Neuronal stem cell (in vitro differentiated cells): ENCODE measurements at regions not wholly inside any gene's neighbourhood (a gene's known extent, or its start where the extent isn't known, plus 50 kb on each side); places are given as distances from the start of the nearest gene placed in this dataset.

Source experiments
- DNase-seq: peaks from one replicate; pipeline ENCODE4 v3.0.0-alpha.2; 2013; ENCODE audit warnings: low spot score
- H2AFZ ChIP-seq: one replicate; pipeline ENCODE4 v1.6.1; 2013; ENCODE audit warnings: mild to moderate bottlenecking, low read length, inconsistent platforms
- H2AK5ac ChIP-seq: 2 replicates; pipeline ENCODE4 v1.6.1; 2013; ENCODE audit warnings: low read depth, mild to moderate bottlenecking, inconsistent platforms, low read length, moderate library complexity, mixed read lengths
- H2BK120ac ChIP-seq: 2 replicates; pipeline ENCODE4 v1.6.1; 2013; ENCODE audit warnings: low read depth, mild to moderate bottlenecking, inconsistent platforms, low read length, moderate library complexity, mixed read lengths
- H2BK12ac ChIP-seq: one replicate; pipeline ENCODE4 v1.6.1; 2013; ENCODE audit warnings: low read length, inconsistent platforms
- H2BK15ac ChIP-seq: 2 replicates; pipeline ENCODE4 v1.6.1; 2013; ENCODE audit warnings: mild to moderate bottlenecking, low read length, inconsistent platforms, mixed read lengths
- H2BK5ac ChIP-seq: one replicate; pipeline ENCODE4 v1.6.1; 2013; ENCODE audit warnings: inconsistent platforms, mild to moderate bottlenecking, low read length, moderate library complexity
- H3K14ac ChIP-seq: one replicate; pipeline ENCODE4 v1.6.1; 2013; ENCODE audit warnings: low read length, inconsistent platforms
- H3K18ac ChIP-seq: 2 replicates; pipeline ENCODE4 v1.6.1; 2013; ENCODE audit warnings: low read length, inconsistent platforms
- H3K23ac ChIP-seq: 2 replicates; pipeline ENCODE4 v1.6.1; 2013; ENCODE audit warnings: low read depth, mild to moderate bottlenecking, mixed read lengths, low read length, inconsistent platforms; ENCODE audit not compliant: poor library complexity
- H3K27ac ChIP-seq: replicated peaks from 3 replicates; pipeline ENCODE4 v1.5.1; 2013; ENCODE audit warnings: low read length, inconsistent platforms
- H3K27me3 ChIP-seq, 3 experiments: 2 replicates each; pipeline ENCODE4 v1.6.1; 2013; ENCODE audit warnings: low read length in 3 of 3, mild to moderate bottlenecking in 2 of 3, inconsistent platforms in 1 of 3, low read depth in 1 of 3, mixed read lengths in 1 of 3, moderate library complexity in 1 of 3; ENCODE audit not compliant: control insufficient read depth in 3 of 3, insufficient read depth in 3 of 3
- H3K36me3 ChIP-seq, 2 donors: replicated peaks in 1 of 2; 2 replicates each; pipeline ENCODE4 v1.6.1; 2013; ENCODE audit warnings: low read length in 2 of 2; ENCODE audit not compliant: control insufficient read depth in 2 of 2, insufficient read depth in 2 of 2
- H3K4ac ChIP-seq: 2 replicates; pipeline ENCODE4 v1.6.1; 2013; ENCODE audit warnings: inconsistent platforms, mild to moderate bottlenecking, low read length, moderate library complexity
- H3K4me1 ChIP-seq, 2 donors: 1 replicate in 1 of 2; 2 replicates in 1 of 2; pipeline ENCODE4 v1.6.1; 2013; ENCODE audit warnings: low read length in 2 of 2, low read depth in 1 of 2; ENCODE audit not compliant: control insufficient read depth in 2 of 2, insufficient read depth in 1 of 2
- H3K4me2 ChIP-seq: one replicate; pipeline ENCODE4 v1.6.1; 2013; ENCODE audit warnings: mild to moderate bottlenecking, low read length, inconsistent platforms; ENCODE audit not compliant: insufficient read depth, poor library complexity, severe bottlenecking
- H3K4me3 ChIP-seq, 2 donors: 2 replicates each; pipeline ENCODE4 v1.5.1; 2013; ENCODE audit warnings: low read length in 2 of 2, mild to moderate bottlenecking in 2 of 2, inconsistent platforms in 1 of 2, moderate library complexity in 1 of 2
- H3K79me1 ChIP-seq: one replicate; pipeline ENCODE4 v1.6.1; 2013; ENCODE audit warnings: low read depth, mild to moderate bottlenecking, inconsistent platforms, low read length, moderate library complexity
- H3K9ac ChIP-seq: one replicate; pipeline ENCODE4 v1.6.1; 2013; ENCODE audit warnings: mild to moderate bottlenecking, low read depth, low read length, inconsistent platforms; ENCODE audit not compliant: poor library complexity
- H3K9me3 ChIP-seq, 2 donors: replicated peaks in 1 of 2; 2 replicates each; pipeline versions ENCODE3 to v1.6.1; 2013; ENCODE audit warnings: low read length in 2 of 2, mild to moderate bottlenecking in 2 of 2, inconsistent platforms in 1 of 2, low read depth in 1 of 2, mixed read lengths in 1 of 2, moderate library complexity in 1 of 2; ENCODE audit not compliant: control insufficient read depth in 2 of 2, insufficient read depth in 1 of 2
- H4K8ac ChIP-seq: one replicate; pipeline ENCODE4 v1.6.1; 2013; ENCODE audit warnings: low read depth, mild to moderate bottlenecking, inconsistent platforms, low read length, moderate library complexity
- H4K91ac ChIP-seq: one replicate; pipeline ENCODE4 v1.6.1; 2013; ENCODE audit warnings: low read length, low read depth, mild to moderate bottlenecking, inconsistent platforms; ENCODE audit not compliant: poor library complexity
- WGBS, 2 donors: extraction: QIAGEN DNeasy Blood & Tissue Kit; methylation state at CpG; one replicate each; pipeline ENCODE4 v1.1.7; 2013; ENCODE audit warnings: missing lambda C conversion rate in 2 of 2, mixed read lengths in 1 of 2; ENCODE audit not compliant: insufficient read length in 2 of 2, insufficient replicate concordance in 1 of 2; ENCODE audit errors: extremely low coverage in 2 of 2; 5-methylcytosine and 5-hydroxymethylcytosine counted together

DNA sequence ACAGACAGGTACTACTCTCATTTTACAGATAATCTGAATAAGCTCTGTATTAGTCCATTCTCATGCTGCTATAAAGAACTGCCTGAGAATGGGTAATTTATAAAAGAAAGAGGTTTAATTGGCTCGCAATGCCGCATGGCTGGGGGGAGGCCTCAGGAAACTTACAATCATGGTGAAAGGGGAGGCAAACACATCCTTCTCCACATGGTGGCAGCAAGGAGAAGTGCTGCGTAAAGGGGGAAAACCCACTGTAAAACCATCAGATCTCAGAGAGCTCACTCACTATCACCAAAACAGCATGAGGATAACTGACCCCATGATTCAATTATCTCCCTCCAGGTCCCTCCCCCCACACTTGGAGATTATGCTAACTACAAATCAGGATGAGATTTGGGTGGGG lies 254.4 kb downstream of the KCNE4 start:
- no peak overlapping the region for H3K27ac ChIP-seq
- WGBS, 2 donors: no CpG with 5 or more reads among the region's 3 CpGs
- DNase-seq: no peak
- H3K14ac ChIP-seq: no peak overlapping the region
- H4K8ac ChIP-seq: no peak overlapping the region
- H3K79me1 ChIP-seq: no peaks in the 10 kb centered on the region
- H4K91ac ChIP-seq: no peak overlapping the region
- H3K4me2 ChIP-seq: no peak overlapping the region
- no peaks in the 10 kb centered on the region for H3K4me1 ChIP-seq
- no peaks in the 10 kb centered on the region for H3K9me3 ChIP-seq
- H3K9ac ChIP-seq: no peak overlapping the region
- no peak overlapping the region for H3K4me3 ChIP-seq
- no peaks in the 10 kb centered on the region for H3K27me3 ChIP-seq
- H2AK5ac ChIP-seq: no peak overlapping the region
- H2BK120ac ChIP-seq: no peak overlapping the region
- H2BK12ac ChIP-seq: no peak overlapping the region
- H2BK5ac ChIP-seq: no peak overlapping the region
- no peak overlapping the region for H3K4ac ChIP-seq
- no peak overlapping the region for H3K23ac ChIP-seq
- H3K36me3 ChIP-seq: no peaks in the 10 kb centered on the region
- no peak overlapping the region for H2BK15ac ChIP-seq
- H3K18ac ChIP-seq: no peak overlapping the region
- H2AFZ ChIP-seq: no peak overlapping the region

DNA sequence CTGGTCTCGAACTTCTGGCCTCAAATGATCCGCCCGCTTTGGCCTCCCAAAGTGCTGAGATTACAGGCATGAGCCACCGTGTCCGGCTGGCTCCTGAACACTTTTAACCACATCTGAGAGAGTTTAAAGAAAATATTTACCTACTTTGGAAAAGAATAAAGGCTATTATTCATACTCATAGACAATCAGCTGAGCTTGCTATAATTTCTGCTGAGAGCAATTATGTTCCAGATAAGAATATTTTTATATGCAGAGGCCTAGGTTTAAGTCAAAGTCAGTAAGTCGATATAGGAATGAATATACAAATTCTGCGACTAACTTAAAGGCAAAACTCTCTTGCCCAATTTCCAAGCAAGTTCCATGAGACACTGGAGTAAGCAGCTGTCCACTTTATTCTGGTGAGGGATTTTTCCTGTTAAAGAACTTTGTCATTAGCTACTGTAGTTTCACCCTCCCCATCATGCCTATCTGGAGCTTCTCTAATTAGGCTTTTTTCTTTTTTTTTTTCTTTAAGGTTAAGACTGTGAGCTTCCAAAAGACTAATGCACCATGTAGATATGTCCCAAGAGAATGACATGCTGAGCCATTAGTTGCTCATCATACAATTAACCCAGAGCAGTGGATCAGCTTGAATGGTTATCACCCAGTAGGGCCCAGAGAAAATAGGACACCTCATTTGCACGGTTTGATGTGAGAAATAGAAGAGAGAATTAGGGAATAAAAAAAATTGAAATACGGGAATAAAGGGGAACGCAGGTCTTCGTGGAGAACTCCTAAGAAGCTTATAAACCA lies 260.1 kb downstream of the KCNE4 start:
- no peak overlapping the region for H2BK15ac ChIP-seq
- no peak overlapping the region for H3K18ac ChIP-seq
- H3K4me2 ChIP-seq: no peak overlapping the region
- no peak for DNase-seq
- no peak overlapping the region for H3K4ac ChIP-seq
- H3K79me1 ChIP-seq: no peaks in the 10 kb centered on the region
- no peak overlapping the region for H3K14ac ChIP-seq
- H2BK5ac ChIP-seq: no peak overlapping the region
- H3K4me1 ChIP-seq: no peaks in the 10 kb centered on the region
- no peak overlapping the region for H3K9ac ChIP-seq
- H3K36me3 ChIP-seq: no peaks in the 10 kb centered on the region
- no peak overlapping the region for H4K8ac ChIP-seq
- no peaks in the 10 kb centered on the region for H3K9me3 ChIP-seq
- no peak overlapping the region for H4K91ac ChIP-seq
- no peak overlapping the region for H3K23ac ChIP-seq
- H2BK120ac ChIP-seq: no peak overlapping the region
- H2AK5ac ChIP-seq: no peak overlapping the region
- no CpG with 5 or more reads among the region's 11 CpGs for WGBS, 2 donors
- H2BK12ac ChIP-seq: no peak overlapping the region
- H3K4me3 ChIP-seq: no peak overlapping the region
- H3K27me3 ChIP-seq: no peaks in the 10 kb centered on the region
- H2AFZ ChIP-seq: no peak overlapping the region
- no peak overlapping the region for H3K27ac ChIP-seq

DNA sequence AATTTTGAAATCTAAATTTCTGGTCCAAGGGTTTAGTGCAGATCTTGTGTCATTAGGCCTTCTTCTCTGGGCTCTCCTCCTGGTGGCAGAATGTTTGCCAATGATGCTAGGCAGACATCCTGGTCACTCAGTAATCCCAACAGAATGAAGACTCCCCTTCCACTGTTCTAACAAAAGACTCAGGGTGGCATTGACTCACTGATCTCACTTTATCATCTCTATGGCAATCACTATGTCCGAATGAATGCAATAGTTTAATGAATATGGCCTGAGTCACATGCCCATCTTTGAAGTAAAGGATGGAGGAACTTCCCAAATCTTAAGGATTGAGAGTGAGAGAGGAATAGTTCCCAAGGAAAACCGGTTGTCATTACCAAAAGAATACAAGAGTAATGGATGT lies 261.1 kb downstream of the KCNE4 start:
- H2BK5ac ChIP-seq: no peak overlapping the region
- no peak overlapping the region for H3K4me3 ChIP-seq
- no peaks in the 10 kb centered on the region for H3K79me1 ChIP-seq
- H3K18ac ChIP-seq: no peak overlapping the region
- H2BK120ac ChIP-seq: no peak overlapping the region
- no peak overlapping the region for H2BK12ac ChIP-seq
- no peaks in the 10 kb centered on the region for H3K27me3 ChIP-seq
- H4K91ac ChIP-seq: no peak overlapping the region
- no peak for DNase-seq
- H3K23ac ChIP-seq: no peak overlapping the region
- no peak overlapping the region for H3K27ac ChIP-seq
- no peak overlapping the region for H3K4ac ChIP-seq
- no peaks in the 10 kb centered on the region for H3K36me3 ChIP-seq
- no peak overlapping the region for H3K14ac ChIP-seq
- H4K8ac ChIP-seq: no peak overlapping the region
- no peak overlapping the region for H2AK5ac ChIP-seq
- no peak overlapping the region for H2BK15ac ChIP-seq
- no peak overlapping the region for H2AFZ ChIP-seq
- no peaks in the 10 kb centered on the region for H3K9me3 ChIP-seq
- no peaks in the 10 kb centered on the region for H3K4me1 ChIP-seq
- no peak overlapping the region for H3K4me2 ChIP-seq
- no peak overlapping the region for H3K9ac ChIP-seq
- WGBS, 2 donors: no CpG with 5 or more reads among the region's 2 CpGs

DNA sequence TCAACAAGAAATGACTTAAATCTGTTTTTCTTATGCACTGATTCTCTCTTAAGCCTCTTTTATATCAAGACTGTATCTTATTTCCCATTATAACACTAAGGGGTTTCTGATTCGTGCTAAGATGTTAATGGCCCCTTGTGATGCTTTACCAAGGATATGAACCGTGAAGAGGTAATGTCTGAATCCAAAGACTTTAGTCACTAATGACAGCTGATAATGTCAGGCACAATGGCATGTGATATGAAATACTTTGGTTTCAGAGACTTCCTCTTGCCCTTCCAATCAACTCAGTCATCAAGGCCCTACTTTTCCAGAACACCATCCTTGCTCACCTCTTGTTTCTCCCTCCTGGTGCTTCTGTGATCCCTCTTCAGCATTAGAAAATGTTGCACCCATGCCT lies 262.8 kb downstream of the KCNE4 start:
- Histone ChIP-seq H4K8ac (no peak overlapping the region), H3K27me3 (no peaks in the 10 kb centered on the region), H3K9ac (no peak overlapping the region), H3K4me1 (no peaks in the 10 kb centered on the region), H2BK15ac (no peak overlapping the region), H3K36me3 (no peaks in the 10 kb centered on the region), H3K4ac (no peak overlapping the region), H3K4me2 (no peak overlapping the region), H2BK12ac (no peak overlapping the region), H3K79me1 (no peaks in the 10 kb centered on the region), H3K9me3 (no peaks in the 10 kb centered on the region), H2BK120ac (no peak overlapping the region), H2AK5ac (no peak overlapping the region), H3K4me3 (no peak overlapping the region), H4K91ac (no peak overlapping the region), H3K18ac (no peak overlapping the region), H3K27ac (no peak overlapping the region), H2AFZ (no peak overlapping the region), H2BK5ac (no peak overlapping the region), H3K23ac (no peak overlapping the region), H3K14ac (no peak overlapping the region)
- DNase-seq: no peak
- no CpG with 5 or more reads among the region's 2 CpGs for WGBS, 2 donors
